ENCODE measurements at regions not wholly inside any gene's neighbourhood (a gene's known extent, or its start where the extent isn't known, plus 50 kb on each side); places are given as distances from the start of the nearest gene placed in this dataset.

DNA sequence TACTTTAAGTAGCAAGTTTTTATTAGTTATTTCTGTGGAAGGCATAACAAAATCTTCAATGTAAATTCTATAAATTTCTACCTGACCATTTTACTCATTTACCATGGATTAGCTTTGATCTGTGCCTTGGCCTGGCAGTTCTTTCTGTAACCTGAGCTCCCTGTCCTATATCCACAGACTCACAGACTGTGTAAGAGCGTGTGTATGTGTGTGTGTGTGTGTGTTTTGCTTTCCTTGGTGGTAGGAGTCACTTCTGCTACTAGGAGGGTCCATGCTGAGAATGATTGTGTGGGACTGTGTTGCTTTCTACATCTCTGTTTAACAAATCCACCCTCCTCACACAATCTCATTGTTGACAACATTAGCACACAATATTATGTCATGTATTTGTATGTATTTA lies 221.2 kb upstream of the PELI2 start:
- TF ChIP-seq ELF4 (IDR thresholded peaks at IDR 0.05) (no peak), NFRKB (IDR thresholded peaks at IDR 0.05) (no peak), SUZ12 (IDR thresholded peaks at IDR 0.05) (no peak), FOXK2 (IDR thresholded peaks at IDR 0.05) (no peak), LEF1 (IDR thresholded peaks at IDR 0.05; ENCODE audit: borderline replicate concordance) (no peak), FOXA1 (IDR thresholded peaks at IDR 0.05) (no peak), HDGF (IDR thresholded peaks at IDR 0.05; ENCODE audit: borderline replicate concordance) (no peak)
- TF ChIP-seq, protein P1, sequence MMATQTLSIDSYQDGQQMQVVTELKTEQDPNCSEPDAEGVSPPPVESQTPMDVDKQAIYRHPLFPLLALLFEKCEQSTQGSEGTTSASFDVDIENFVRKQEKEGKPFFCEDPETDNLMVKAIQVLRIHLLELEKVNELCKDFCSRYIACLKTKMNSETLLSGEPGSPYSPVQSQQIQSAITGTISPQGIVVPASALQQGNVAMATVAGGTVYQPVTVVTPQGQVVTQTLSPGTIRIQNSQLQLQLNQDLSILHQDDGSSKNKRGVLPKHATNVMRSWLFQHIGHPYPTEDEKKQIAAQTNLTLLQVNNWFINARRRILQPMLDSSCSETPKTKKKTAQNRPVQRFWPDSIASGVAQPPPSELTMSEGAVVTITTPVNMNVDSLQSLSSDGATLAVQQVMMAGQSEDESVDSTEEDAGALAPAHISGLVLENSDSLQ (IDR thresholded peaks at IDR 0.05): no peak
- ChIA-PET POLR2A (no interaction called here), CTCF (no interaction called here)
- no peak for DNase-seq (ENCODE audit: extremely low spot score)

DNA sequence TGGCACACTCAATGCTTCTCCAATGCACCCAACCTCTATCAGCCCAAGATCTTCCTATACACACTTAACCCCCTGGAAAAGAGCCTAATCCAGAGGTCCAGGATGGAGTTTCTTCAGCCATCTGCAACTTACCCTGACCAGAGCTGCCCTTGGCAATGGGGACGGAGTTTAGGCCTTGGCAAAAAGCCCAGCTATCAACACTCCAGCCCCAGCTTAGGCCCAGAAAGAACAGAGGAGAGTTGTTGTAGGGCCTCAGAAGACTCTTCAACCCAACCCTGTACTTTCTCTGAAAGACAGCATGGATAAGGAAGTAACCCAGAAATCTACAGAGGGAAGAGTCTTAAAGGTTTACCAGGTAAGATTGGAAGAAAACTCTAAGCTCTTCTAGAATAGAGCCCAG lies 219.3 kb upstream of the PELI2 start:
- ChIA-PET CTCF (no interaction called here), POLR2A (no interaction called here)
- no peak for TF ChIP-seq L3MBTL2 (conservative IDR thresholded peaks at IDR 0.05)
- no peak for TF ChIP-seq ZNF384 (IDR thresholded peaks at IDR 0.05)
- TF ChIP-seq FOXA1 (IDR thresholded peaks at IDR 0.05): no peak
- no peak for TF ChIP-seq CTBP1 (IDR thresholded peaks at IDR 0.05; ENCODE audit: borderline replicate concordance)
- TF ChIP-seq BHLHE40 (IDR thresholded peaks at IDR 0.05; ENCODE audit: borderline replicate concordance): no peak
- no peak for TF ChIP-seq SP1 (IDR thresholded peaks at IDR 0.05)
- no peak for TF ChIP-seq NFRKB (IDR thresholded peaks at IDR 0.05)
- TF ChIP-seq LEF1 (IDR thresholded peaks at IDR 0.05; ENCODE audit: borderline replicate concordance): no peak
- TF ChIP-seq ELF4 (IDR thresholded peaks at IDR 0.05): no peak
- no peak for TF ChIP-seq SUZ12 (IDR thresholded peaks at IDR 0.05)
- no peak for TF ChIP-seq FOXK2 (IDR thresholded peaks at IDR 0.05)
- no peak for TF ChIP-seq TARDBP (IDR thresholded peaks at IDR 0.05)
- TF ChIP-seq FOXM1 (IDR thresholded peaks at IDR 0.05; ENCODE audit: borderline replicate concordance): no peak
- TF ChIP-seq ARNT (IDR thresholded peaks at IDR 0.05): no peak
- TF ChIP-seq, protein P1 (IDR thresholded peaks at IDR 0.05): no peak
- TF ChIP-seq HDGF (IDR thresholded peaks at IDR 0.05; ENCODE audit: borderline replicate concordance): no peak
- DNase-seq (ENCODE audit: extremely low spot score): no peak

DNA sequence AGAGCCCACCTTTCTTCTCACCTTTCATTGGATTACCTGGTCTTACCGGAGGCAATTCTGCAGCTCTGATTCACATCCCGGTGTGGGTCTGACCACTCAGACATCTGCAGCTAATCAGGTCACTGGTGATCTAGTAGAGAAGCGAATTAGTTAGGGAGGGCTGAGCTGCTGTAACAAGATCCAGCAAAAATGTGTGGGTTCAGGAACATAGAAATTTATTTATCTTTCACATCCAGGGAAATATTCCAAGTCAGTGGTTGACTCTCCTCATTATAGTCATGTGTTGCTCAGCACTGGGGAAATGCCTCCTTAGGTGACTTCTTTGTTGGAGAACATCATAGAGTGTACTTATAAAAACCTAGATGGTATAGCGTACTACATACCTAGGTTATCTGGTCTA lies 218.7 kb upstream of the PELI2 start:
- POLR2A ChIA-PET: no interaction called here
- DNase-seq (ENCODE audit: extremely low spot score): no peak
- CTCF ChIA-PET: no interaction called here
- TF ChIP-seq LEF1 (IDR thresholded peaks at IDR 0.05; ENCODE audit: borderline replicate concordance) (no peak), L3MBTL2 (conservative IDR thresholded peaks at IDR 0.05) (no peak), FOXM1 (IDR thresholded peaks at IDR 0.05; ENCODE audit: borderline replicate concordance) (no peak), FOXK2 (IDR thresholded peaks at IDR 0.05) (no peak), CTBP1 (IDR thresholded peaks at IDR 0.05; ENCODE audit: borderline replicate concordance) (no peak), TARDBP (IDR thresholded peaks at IDR 0.05) (no peak), ARNT (IDR thresholded peaks at IDR 0.05) (no peak), HDGF (IDR thresholded peaks at IDR 0.05; ENCODE audit: borderline replicate concordance) (no peak), SP1 (IDR thresholded peaks at IDR 0.05) (no peak), BHLHE40 (IDR thresholded peaks at IDR 0.05; ENCODE audit: borderline replicate concordance) (no peak), FOXA1 (IDR thresholded peaks at IDR 0.05) (no peak), ZNF384 (IDR thresholded peaks at IDR 0.05) (no peak), ELF4 (IDR thresholded peaks at IDR 0.05) (no peak), SUZ12 (IDR thresholded peaks at IDR 0.05) (no peak), NFRKB (IDR thresholded peaks at IDR 0.05) (no peak)
- TF ChIP-seq, protein P1 (IDR thresholded peaks at IDR 0.05): no peak

DNA sequence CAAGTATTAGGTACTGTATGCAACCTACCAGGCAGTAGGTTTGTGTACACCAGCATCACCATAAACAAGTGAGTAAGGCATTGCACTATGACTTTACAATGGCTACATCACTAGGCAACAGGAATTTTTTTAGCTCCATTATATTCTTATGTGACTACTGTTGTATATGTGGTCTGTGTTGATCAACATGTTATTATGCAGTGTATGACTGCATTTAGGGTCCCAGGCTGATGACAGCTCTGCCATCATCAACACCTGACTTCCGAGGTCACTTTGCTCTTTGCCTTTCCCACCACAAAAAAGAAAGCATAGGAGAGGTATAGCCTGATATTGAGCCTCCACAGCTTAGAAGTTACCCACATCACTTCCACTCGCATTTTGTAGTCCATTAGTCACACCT lies 217.5 kb upstream of the PELI2 start:
- TF ChIP-seq BHLHE40 (IDR thresholded peaks at IDR 0.05; ENCODE audit: borderline replicate concordance): no peak
- no peak for TF ChIP-seq SP1 (IDR thresholded peaks at IDR 0.05)
- no peak for TF ChIP-seq FOXK2 (IDR thresholded peaks at IDR 0.05)
- no peak for TF ChIP-seq NFRKB (IDR thresholded peaks at IDR 0.05)
- TF ChIP-seq L3MBTL2 (conservative IDR thresholded peaks at IDR 0.05): no peak
- TF ChIP-seq CTBP1 (IDR thresholded peaks at IDR 0.05; ENCODE audit: borderline replicate concordance): no peak
- no peak for TF ChIP-seq TARDBP (IDR thresholded peaks at IDR 0.05)
- TF ChIP-seq, protein P1 (IDR thresholded peaks at IDR 0.05): no peak
- POLR2A ChIA-PET: no interaction called here
- CTCF ChIA-PET: interaction anchor here (0.6 kb wide), 1 partner anchor 635 kb away, joined by 3 read pairs; no protein-coding TSS in a partner anchor
- DNase-seq (ENCODE audit: extremely low spot score): no peak

DNA sequence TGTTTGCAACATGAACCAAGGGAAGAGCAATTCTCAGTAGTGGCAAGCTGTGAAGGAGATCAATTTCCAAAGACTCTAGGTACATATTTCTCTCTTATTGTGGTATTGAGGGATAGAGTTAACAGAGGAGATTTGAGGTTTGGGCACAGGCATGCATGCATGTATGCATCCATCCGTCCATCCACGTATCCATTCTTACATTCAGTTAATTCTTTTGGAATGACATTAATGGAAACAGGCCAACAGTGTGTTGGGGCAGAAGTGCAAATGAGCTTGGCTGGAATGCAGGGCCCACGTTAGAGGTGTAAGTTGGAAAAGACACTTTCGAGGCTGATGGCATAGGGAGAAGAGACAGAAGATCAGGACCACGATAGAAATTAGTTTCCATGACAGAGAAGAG lies 216.9 kb upstream of the PELI2 start:
- TF ChIP-seq, protein P1 (IDR thresholded peaks at IDR 0.05): no peak
- TF ChIP-seq FOXM1 (IDR thresholded peaks at IDR 0.05; ENCODE audit: borderline replicate concordance) (no peak), FOXA1 (IDR thresholded peaks at IDR 0.05) (no peak), NFRKB (IDR thresholded peaks at IDR 0.05) (no peak), L3MBTL2 (conservative IDR thresholded peaks at IDR 0.05) (no peak), ZNF384 (IDR thresholded peaks at IDR 0.05) (no peak), BHLHE40 (IDR thresholded peaks at IDR 0.05; ENCODE audit: borderline replicate concordance) (no peak), SUZ12 (IDR thresholded peaks at IDR 0.05) (no peak), ARNT (IDR thresholded peaks at IDR 0.05) (no peak)
- ChIA-PET CTCF (no interaction called here), POLR2A (no interaction called here)
- no peak for DNase-seq (ENCODE audit: extremely low spot score)

Data from HEK293T (cell line).